ENCODE measurements at regions not wholly inside any gene's neighbourhood (a gene's known extent, or its start where the extent isn't known, plus 50 kb on each side); places are given as distances from the start of the nearest gene placed in this dataset.

GRCh38 chr12:124453419-124454351 lies 113.7 kb downstream of the NCOR2 start (continued):
- TF ChIP-seq IRF3 (IDR thresholded peaks at IDR 0.05) (no peak), SKIL (IDR thresholded peaks at IDR 0.05; ENCODE audit: low read depth, poor library complexity, severe bottlenecking) (peak; percentile 26), ZBED1 (IDR thresholded peaks at IDR 0.05; ENCODE audit: borderline replicate concordance) (no peak), HDGF (IDR thresholded peaks at IDR 0.05) (0 out of 2 replicates have a peak, but pooled peaks have one; percentile 54), SMC3 (IDR thresholded peaks at IDR 0.05; ENCODE audit: borderline replicate concordance, low read length) (no peak), ZSCAN29 (IDR thresholded peaks at IDR 0.05) (no peak), IRF4 (IDR thresholded peaks at IDR 0.05; ENCODE audit: low read depth, low read length) (peak; percentile 87), NFIC (IDR thresholded peaks at IDR 0.05; ENCODE audit: low read depth, low read length) (no peak; the same call in 1 of the 2 replicates), MYC (IDR thresholded peaks at IDR 0.05; ENCODE audit: insufficient read depth, insufficient read length, insufficient replicate concordance, low read length, severe bottlenecking) (no peak), KDM1A (IDR thresholded peaks at IDR 0.05; ENCODE audit: borderline replicate concordance) (no peak), NFXL1 (IDR thresholded peaks at IDR 0.05; ENCODE audit: borderline replicate concordance) (no peak), TARDBP (IDR thresholded peaks at IDR 0.05; ENCODE audit: borderline replicate concordance) (no peak), DPF2 (IDR thresholded peaks at IDR 0.05) (peak; percentile 93), STAT3 (IDR thresholded peaks at IDR 0.05; ENCODE audit: low read depth, low read length) (no peak), HDAC6 (IDR thresholded peaks at IDR 0.05; ENCODE audit: unreplicated experiment) (no peak), BHLHE40 (IDR thresholded peaks at IDR 0.05; ENCODE audit: borderline replicate concordance in 1 of 2, low read depth in 2 of 2, low read length in 1 of 2) (peak; percentile 50 to 67; a peak in 3 of 4 replicates), NR2F1 (conservative IDR thresholded peaks at IDR 0.05) (peak; percentile 80), RELB (IDR thresholded peaks at IDR 0.05; ENCODE audit: low read depth) (peak; percentile 38; the same call in 1 of the 2 replicates), ZZZ3 (IDR thresholded peaks at IDR 0.05; ENCODE audit: control insufficient read depth, insufficient read length, low read depth) (no peak), MEF2A (IDR thresholded peaks at IDR 0.05; ENCODE audit: insufficient read depth, low read depth, low read length) (peak; percentile 97), YY1 (IDR thresholded peaks at IDR 0.05; ENCODE audit: low read depth, low read length) (peak; percentile 43; the same call in 1 of the 2 replicates), RAD21 (IDR thresholded peaks at IDR 0.05; ENCODE audit: insufficient read depth, low read depth, low read length) (0 out of 2 replicates have a peak, but pooled peaks have one; percentile 17), FOXK2 (IDR thresholded peaks at IDR 0.05) (no peak), ASH2L (IDR thresholded peaks at IDR 0.05; ENCODE audit: borderline replicate concordance, low read depth) (peak; percentile 52; the same call in 1 of the 2 replicates), PAX8 (IDR thresholded peaks at IDR 0.05) (no peak), ZNF217 (IDR thresholded peaks at IDR 0.05) (no peak)
- TF ChIP-seq, protein P1, sequence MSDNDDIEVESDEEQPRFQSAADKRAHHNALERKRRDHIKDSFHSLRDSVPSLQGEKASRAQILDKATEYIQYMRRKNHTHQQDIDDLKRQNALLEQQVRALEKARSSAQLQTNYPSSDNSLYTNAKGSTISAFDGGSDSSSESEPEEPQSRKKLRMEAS (IDR thresholded peaks at IDR 0.05; ENCODE audit: low read depth, low read length) = peak; percentile 33; the same call in 1 of the 2 replicates

Data from GM12878 (cell line).